ENCODE measurements at regions not wholly inside any gene's neighbourhood (a gene's known extent, or its start where the extent isn't known, plus 50 kb on each side); places are given as distances from the start of the nearest gene placed in this dataset.

- H3K4me3 ChIP-seq = no peak overlapping the region
- no peak for ATAC-seq
- TF ChIP-seq CTCF (IDR thresholded peaks at IDR 0.05) = no peak
- H3K4me1 ChIP-seq (ENCODE audit: low read depth) = no peaks in the 10 kb centered on the region
- intact Hi-C loops (cut with DNase I, micrococcal nuclease) = no loop called here
- peaks cover 23% of the 10 kb centered on the region for H3K9me3 ChIP-seq
- DNase-seq = no peak
- no peaks in the 10 kb centered on the region for H3K36me3 ChIP-seq (ENCODE audit: low read depth)
Observed at GRCh38 chr11:38019072-38019775, 1421.2 kb upstream of the RAG2 start.

- intact Hi-C loops (cut with DNase I, micrococcal nuclease) = no loop called here
- Histone ChIP-seq H3K36me3 (ENCODE audit: low read depth) (no peaks in the 10 kb centered on the region), H3K4me1 (ENCODE audit: low read depth) (no peaks in the 10 kb centered on the region), H3K4me3 (no peak overlapping the region), H3K9me3 (peaks cover 14% of the 10 kb centered on the region)
- DNase-seq (no peak), ATAC-seq (no peak)
- no peak for TF ChIP-seq CTCF (IDR thresholded peaks at IDR 0.05)
Observed at GRCh38 chr11:38014405-38014804, 1416.4 kb upstream of the RAG2 start.

GRCh38 chr11:38013157-38013556 lies 1415.1 kb upstream of the RAG2 start:
- intact Hi-C loops (cut with DNase I, micrococcal nuclease) = no loop called here
- Histone ChIP-seq H3K4me1 (ENCODE audit: low read depth) (no peaks in the 10 kb centered on the region), H3K36me3 (ENCODE audit: low read depth) (no peaks in the 10 kb centered on the region), H3K4me3 (no peak overlapping the region), H3K9me3 (peaks cover 15% of the 10 kb centered on the region)
- no peak for ATAC-seq
- no peak for TF ChIP-seq CTCF (IDR thresholded peaks at IDR 0.05)
- no peak for DNase-seq

GRCh38 chr11:38011496-38011895 lies 1413.5 kb upstream of the RAG2 start:
- intact Hi-C loops (cut with DNase I, micrococcal nuclease) = no loop called here
- Histone ChIP-seq H3K4me3 (no peak overlapping the region), H3K36me3 (ENCODE audit: low read depth) (no peaks in the 10 kb centered on the region), H3K4me1 (ENCODE audit: low read depth) (no peaks in the 10 kb centered on the region), H3K9me3 (peaks cover 21% of the 10 kb centered on the region)
- TF ChIP-seq CTCF (IDR thresholded peaks at IDR 0.05) = no peak
- ATAC-seq (no peak), DNase-seq (no peak)

GRCh38 chr11:38009932-38010331 lies 1411.9 kb upstream of the RAG2 start:
- TF ChIP-seq CTCF (IDR thresholded peaks at IDR 0.05) = no peak
- Histone ChIP-seq H3K4me1 (ENCODE audit: low read depth) (no peaks in the 10 kb centered on the region), H3K36me3 (ENCODE audit: low read depth) (no peaks in the 10 kb centered on the region), H3K9me3 (peaks cover 19% of the 10 kb centered on the region), H3K4me3 (no peak overlapping the region)
- intact Hi-C loops (cut with DNase I, micrococcal nuclease) = no loop called here
- no peak for DNase-seq
- ATAC-seq = no peak

GRCh38 chr11:38006466-38006865 lies 1408.4 kb upstream of the RAG2 start:
- TF ChIP-seq CTCF (IDR thresholded peaks at IDR 0.05) = no peak
- Histone ChIP-seq H3K4me3 (no peak overlapping the region), H3K4me1 (ENCODE audit: low read depth) (no peaks in the 10 kb centered on the region), H3K9me3 (peaks cover 17% of the 10 kb centered on the region), H3K36me3 (ENCODE audit: low read depth) (no peaks in the 10 kb centered on the region)
- DNase-seq (no peak), ATAC-seq (no peak)
- intact Hi-C loops (cut with DNase I, micrococcal nuclease) = no loop called here

Data from mucosa of descending colon (tissue), 3 donors.